H9 (cell line): ENCODE measurements at regions not wholly inside any gene's neighbourhood (a gene's known extent, or its start where the extent isn't known, plus 50 kb on each side); places are given as distances from the start of the nearest gene placed in this dataset.

Source experiments
- DNase-seq: peaks from one replicate; pipeline ENCODE4 v3.0.0-alpha.2; 2017
- H2AFZ ChIP-seq: one replicate; pipeline ENCODE4 v1.6.1; 2013; ENCODE audit warnings: mild to moderate bottlenecking, low read length, control low read depth, moderate library complexity
- H2AK5ac ChIP-seq: 2 replicates; pipeline ENCODE4 v1.6.1; 2013; ENCODE audit warnings: low read length, control low read depth, mixed read lengths; ENCODE audit not compliant: insufficient read length
- H2BK120ac ChIP-seq: one replicate; pipeline ENCODE4 v1.6.1; 2013; ENCODE audit warnings: low read depth, mild to moderate bottlenecking, low read length, control low read depth, inconsistent platforms; ENCODE audit not compliant: poor library complexity, severe bottlenecking
- H2BK12ac ChIP-seq: 2 replicates; pipeline ENCODE4 v1.6.1; 2013; ENCODE audit warnings: low read length, control low read depth, mixed read lengths, low read depth; ENCODE audit not compliant: insufficient read length
- H2BK15ac ChIP-seq: 2 replicates; pipeline ENCODE4 v1.6.1; 2013; ENCODE audit warnings: low read depth, low read length, control low read depth
- H2BK20ac ChIP-seq: one replicate; pipeline ENCODE4 v1.6.1; 2013; ENCODE audit warnings: low read depth, mild to moderate bottlenecking, low read length, control low read depth, inconsistent platforms; ENCODE audit not compliant: poor library complexity, severe bottlenecking
- H2BK5ac ChIP-seq: 2 replicates; pipeline ENCODE4 v1.6.1; 2013; ENCODE audit warnings: low read length, control low read depth, mixed read lengths; ENCODE audit not compliant: insufficient read length
- H3K14ac ChIP-seq: 2 replicates; pipeline ENCODE4 v1.6.1; 2013; ENCODE audit warnings: low read length, control low read depth; ENCODE audit not compliant: insufficient read depth
- H3K18ac ChIP-seq: 2 replicates; pipeline ENCODE4 v1.6.1; 2013; ENCODE audit warnings: low read depth, mild to moderate bottlenecking, mixed read lengths, low read length, control low read depth; ENCODE audit not compliant: insufficient read length
- H3K23ac ChIP-seq: 2 replicates; pipeline ENCODE4 v1.6.1; 2013; ENCODE audit warnings: low read length, control low read depth, mixed read lengths, low read depth; ENCODE audit not compliant: insufficient read length
- H3K23me2 ChIP-seq: 2 replicates; pipeline ENCODE4 v1.6.1; 2013; ENCODE audit warnings: low read depth, mild to moderate bottlenecking, mixed read lengths, low read length, control low read depth; ENCODE audit not compliant: insufficient read length, poor library complexity, severe bottlenecking
- H3K27ac ChIP-seq: 2 replicates; pipeline ENCODE4 v1.5.1; 2013; ENCODE audit warnings: low read length, control low read depth, mixed read lengths, low read depth; ENCODE audit not compliant: insufficient read length
- H3K27me3 ChIP-seq: 2 replicates; pipeline ENCODE4 v1.6.1; 2013; ENCODE audit warnings: low read length, control low read depth, inconsistent platforms; ENCODE audit not compliant: insufficient read depth
- H3K4ac ChIP-seq: 2 replicates; pipeline ENCODE4 v1.6.1; 2013; ENCODE audit warnings: low read depth, mild to moderate bottlenecking, control low read depth, inconsistent platforms, low read length, moderate library complexity
- H3K4me1 ChIP-seq: 2 replicates; pipeline ENCODE4 v1.6.1; 2013; ENCODE audit warnings: low read length, control low read depth, inconsistent platforms; ENCODE audit not compliant: insufficient read depth
- H3K4me2 ChIP-seq: 2 replicates; pipeline ENCODE4 v1.6.1; 2013; ENCODE audit warnings: low read length, control low read depth, mixed read lengths; ENCODE audit not compliant: insufficient read length, insufficient read depth
- H3K56ac ChIP-seq: 2 replicates; pipeline ENCODE4 v1.6.1; 2013; ENCODE audit warnings: low read depth, mild to moderate bottlenecking, mixed read lengths, low read length, control low read depth; ENCODE audit not compliant: insufficient read length
- H3K79me1 ChIP-seq: 2 replicates; pipeline ENCODE4 v1.6.1; 2013; ENCODE audit warnings: low read depth, mild to moderate bottlenecking, moderate library complexity, low read length, control low read depth, inconsistent platforms; ENCODE audit not compliant: insufficient read depth, poor library complexity, severe bottlenecking
- H3K79me2 ChIP-seq: 2 replicates; pipeline ENCODE4 v1.6.1; 2013; ENCODE audit warnings: low read length, control low read depth, inconsistent platforms; ENCODE audit not compliant: insufficient read depth
- H3K9ac ChIP-seq: 2 replicates; pipeline ENCODE4 v1.6.1; 2013; ENCODE audit warnings: low read length, control low read depth, mixed read lengths; ENCODE audit not compliant: insufficient read length; ENCODE audit errors: extremely low read depth
- H3K9me3 ChIP-seq: one replicate; pipeline ENCODE4 v1.6.1; 2013; ENCODE audit warnings: low read depth, low read length, inconsistent platforms; ENCODE audit not compliant: control insufficient read depth
- H3T11ph ChIP-seq: one replicate; pipeline ENCODE4 v1.6.1; 2013; ENCODE audit warnings: mild to moderate bottlenecking, low read length, control low read depth, inconsistent platforms
- H4K20me1 ChIP-seq: one replicate; pipeline ENCODE4 v1.6.1; 2013; ENCODE audit not compliant: control insufficient read depth, insufficient read length, insufficient read depth
- H4K5ac ChIP-seq: 2 replicates; pipeline ENCODE4 v1.6.1; 2013; ENCODE audit warnings: low read depth, mild to moderate bottlenecking, mixed read lengths, low read length, control low read depth; ENCODE audit not compliant: insufficient read length
- H4K8ac ChIP-seq: replicated peaks from 2 replicates; pipeline ENCODE4 v1.6.1; 2013; ENCODE audit warnings: low read length, control low read depth, mixed read lengths, low read depth; ENCODE audit not compliant: insufficient read length
- H4K91ac ChIP-seq: 2 replicates; pipeline ENCODE4 v1.6.1; 2013; ENCODE audit warnings: low read depth, mild to moderate bottlenecking, moderate library complexity, mixed read lengths, low read length, control low read depth; ENCODE audit not compliant: insufficient read length
- H3K27ac Mint-ChIP-seq, 3 experiments: 2 replicates in 2 of 3; 3 replicates in 1 of 3; pipeline ENCODE4 v1.8.0; 2020 to 2021; ENCODE audit warnings: mixed read lengths in 3 of 3, mild to moderate bottlenecking in 1 of 3, moderate library complexity in 1 of 3
- H3K27me3 Mint-ChIP-seq: 2 replicates; pipeline ENCODE4 v1.8.0; 2021; ENCODE audit warnings: low read depth, mild to moderate bottlenecking, moderate library complexity, mixed read lengths
- H3K36me3 Mint-ChIP-seq, 3 experiments: 2 replicates in 2 of 3; 3 replicates in 1 of 3; pipeline ENCODE4 v1.8.0; 2020 to 2021; ENCODE audit warnings: low read depth in 3 of 3, mixed read lengths in 3 of 3; ENCODE audit not compliant: insufficient read depth in 1 of 3
- H3K4me1 Mint-ChIP-seq, 2 experiments: 2 replicates each; pipeline ENCODE4 v1.8.0; 2020; ENCODE audit warnings: mixed read lengths in 2 of 2
- H3K4me3 Mint-ChIP-seq, 2 experiments: 2 replicates in 1 of 2; 3 replicates in 1 of 2; pipeline ENCODE4 v1.8.0; 2020 to 2021; ENCODE audit warnings: mild to moderate bottlenecking in 2 of 2, mixed read lengths in 2 of 2, moderate library complexity in 1 of 2
- H3K9me3 Mint-ChIP-seq, 2 experiments: 2 replicates in 1 of 2; 3 replicates in 1 of 2; pipeline ENCODE4 v1.8.0; 2020; ENCODE audit warnings: mild to moderate bottlenecking in 2 of 2, mixed read lengths in 2 of 2, moderate library complexity in 1 of 2
- WGBS: extraction: QIAGEN DNeasy Blood & Tissue Kit; methylation state at CpG from one replicate; pipeline ENCODE4 v1.1.7; 2013; ENCODE audit warnings: missing lambda C conversion rate, low lambda C conversion rate, mixed read lengths; ENCODE audit not compliant: insufficient read length; ENCODE audit errors: extremely low coverage; 5-methylcytosine and 5-hydroxymethylcytosine counted together
- TF ChIP-seq, protein P1 (sequence below): fragments of 200-600 bp; sonication (generic); conservative IDR thresholded peaks from 3 replicates; pipeline ENCODE4 v1.8.0; 2021; ENCODE audit warnings: antibody characterized with exemption, mild to moderate bottlenecking

DNA sequence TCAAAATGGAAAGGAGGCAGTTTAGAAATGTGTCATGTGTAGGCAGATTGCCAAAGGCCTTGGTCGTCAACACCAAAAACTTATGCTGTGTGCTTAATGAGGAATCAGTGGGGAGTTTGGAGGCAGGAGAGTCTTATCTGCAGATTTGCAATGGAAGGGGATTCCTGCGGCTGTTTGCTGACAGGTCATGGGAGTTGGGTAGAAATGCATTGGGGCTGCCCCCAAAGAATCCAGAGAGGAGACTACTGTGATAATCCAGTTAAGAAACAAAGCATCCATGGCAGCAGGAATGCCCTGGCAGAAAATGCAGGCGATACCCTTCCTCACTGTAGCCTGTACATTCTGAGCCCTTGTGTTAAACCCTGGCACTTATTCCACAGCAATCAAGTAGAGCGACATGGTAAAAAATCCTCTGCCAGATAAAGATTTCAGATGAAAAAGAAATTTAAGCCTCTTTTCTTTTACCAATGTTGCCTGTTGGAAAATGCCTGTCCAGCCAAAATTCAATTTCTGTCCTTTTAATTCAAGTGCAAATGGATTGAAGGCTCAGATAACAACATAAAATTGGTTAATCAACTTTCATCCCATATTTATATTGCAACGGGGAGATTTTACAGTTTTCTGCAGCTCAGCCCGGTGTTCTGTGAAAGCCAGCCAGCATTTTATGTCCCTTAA, 491.0 kb upstream of the CDH5 start:
- DNase-seq, result no peak
- H3K23me2 ChIP-seq, result no peaks in the 10 kb centered on the region
- no peak overlapping the region for H2BK15ac ChIP-seq
- no peak overlapping the region for H3T11ph ChIP-seq
- H3K27ac Mint-ChIP-seq, result no peak overlapping the region
- H3K36me3 Mint-ChIP-seq, result no peaks in the 10 kb centered on the region; a peak in 1 of 7 replicates
- TF ChIP-seq, protein P1, sequence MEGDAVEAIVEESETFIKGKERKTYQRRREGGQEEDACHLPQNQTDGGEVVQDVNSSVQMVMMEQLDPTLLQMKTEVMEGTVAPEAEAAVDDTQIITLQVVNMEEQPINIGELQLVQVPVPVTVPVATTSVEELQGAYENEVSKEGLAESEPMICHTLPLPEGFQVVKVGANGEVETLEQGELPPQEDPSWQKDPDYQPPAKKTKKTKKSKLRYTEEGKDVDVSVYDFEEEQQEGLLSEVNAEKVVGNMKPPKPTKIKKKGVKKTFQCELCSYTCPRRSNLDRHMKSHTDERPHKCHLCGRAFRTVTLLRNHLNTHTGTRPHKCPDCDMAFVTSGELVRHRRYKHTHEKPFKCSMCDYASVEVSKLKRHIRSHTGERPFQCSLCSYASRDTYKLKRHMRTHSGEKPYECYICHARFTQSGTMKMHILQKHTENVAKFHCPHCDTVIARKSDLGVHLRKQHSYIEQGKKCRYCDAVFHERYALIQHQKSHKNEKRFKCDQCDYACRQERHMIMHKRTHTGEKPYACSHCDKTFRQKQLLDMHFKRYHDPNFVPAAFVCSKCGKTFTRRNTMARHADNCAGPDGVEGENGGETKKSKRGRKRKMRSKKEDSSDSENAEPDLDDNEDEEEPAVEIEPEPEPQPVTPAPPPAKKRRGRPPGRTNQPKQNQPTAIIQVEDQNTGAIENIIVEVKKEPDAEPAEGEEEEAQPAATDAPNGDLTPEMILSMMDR, result no peak
- no peak overlapping the region for H3K56ac ChIP-seq
- no peaks in the 10 kb centered on the region for H3K79me1 ChIP-seq
- no peak overlapping the region for H3K4me2 ChIP-seq
- no peak overlapping the region for H2BK20ac ChIP-seq
- H3K4ac ChIP-seq, result no peak overlapping the region
- H4K8ac ChIP-seq, result no peak overlapping the region
- whole genome bisulfite sequencing, result no CpG with 5 or more reads among the region's 6 CpGs
- no peak overlapping the region for H3K4me3 Mint-ChIP-seq
- H3K27me3 ChIP-seq, result no peaks in the 10 kb centered on the region
- no peaks in the 10 kb centered on the region for H3K79me2 ChIP-seq
- H3K4me1 ChIP-seq, result no peaks in the 10 kb centered on the region
- no peak overlapping the region for H2BK120ac ChIP-seq
- H4K5ac ChIP-seq, result no peak overlapping the region
- H2BK5ac ChIP-seq, result no peak overlapping the region
- H3K27ac ChIP-seq, result no peak overlapping the region
- no peak overlapping the region for H3K14ac ChIP-seq
- no peak overlapping the region for H3K9ac ChIP-seq
- no peak overlapping the region for H4K91ac ChIP-seq
- H3K4me1 Mint-ChIP-seq, result peaks cover 10 to 13% of the 10 kb centered on the region in 2 experiments
- no peak overlapping the region for H3K23ac ChIP-seq
- H2BK12ac ChIP-seq, result no peak overlapping the region
- H4K20me1 ChIP-seq, result no peaks in the 10 kb centered on the region
- no peaks in the 10 kb centered on the region for H3K9me3 ChIP-seq
- H2AK5ac ChIP-seq, result no peak overlapping the region
- H3K27me3 Mint-ChIP-seq, result no peaks in the 10 kb centered on the region; the same call in 1 of the 2 replicates
- H2AFZ ChIP-seq, result no peak overlapping the region
- H3K18ac ChIP-seq, result no peak overlapping the region
- H3K9me3 Mint-ChIP-seq, result no peaks in the 10 kb centered on the region; a peak in 1 of 5 replicates
